Cardiac fibroblast (primary cell): ENCODE measurements at regions not wholly inside any gene's neighbourhood (a gene's known extent, or its start where the extent isn't known, plus 50 kb on each side); places are given as distances from the start of the nearest gene placed in this dataset.

Experiments
- DNase-seq, 2 donors: peaks; one replicate each; pipeline versions ENCODE4 v3.0.0 to v3.0.0-alpha.2; 2010; ENCODE audit warnings: low read depth in 2 of 2
- H3K4me3 ChIP-seq, 2 donors: replicated peaks in 1 of 2; 1 replicate in 1 of 2; 2 replicates in 1 of 2; pipeline ENCODE4 v1.5.1; 2011; ENCODE audit warnings: low read depth in 2 of 2, low read length in 2 of 2, mild to moderate bottlenecking in 2 of 2, moderate library complexity in 1 of 2
- TF ChIP-seq, protein P1 (sequence below): IDR thresholded peaks from one replicate; pipeline ENCODE4 v1.5.1; 2011; ENCODE audit warnings: low read depth, mild to moderate bottlenecking, low read length, inconsistent platforms

DNA sequence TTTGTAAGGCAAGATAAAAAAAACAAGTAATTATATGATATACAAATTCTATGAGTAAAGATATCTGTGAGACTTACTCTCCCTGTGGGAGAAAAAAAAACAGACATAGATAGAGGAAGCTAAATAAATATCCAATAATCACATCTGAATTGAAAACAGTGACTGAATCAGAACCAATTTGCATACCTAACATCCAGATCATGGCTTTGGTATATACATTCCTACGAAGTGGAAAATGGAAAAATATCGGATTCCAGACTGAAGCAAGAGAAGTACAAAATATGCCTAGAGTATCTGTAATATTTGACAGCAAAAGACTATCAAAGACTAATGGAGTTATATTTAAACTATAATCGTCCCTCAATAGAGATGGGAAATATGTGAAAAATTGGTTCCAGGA, 1108.1 kb upstream of the CHAC2 start:
- DNase-seq, result peak in 1 of 2 donors; percentile 1
- H3K4me3 ChIP-seq, result no peak overlapping the region
- TF ChIP-seq, protein P1, sequence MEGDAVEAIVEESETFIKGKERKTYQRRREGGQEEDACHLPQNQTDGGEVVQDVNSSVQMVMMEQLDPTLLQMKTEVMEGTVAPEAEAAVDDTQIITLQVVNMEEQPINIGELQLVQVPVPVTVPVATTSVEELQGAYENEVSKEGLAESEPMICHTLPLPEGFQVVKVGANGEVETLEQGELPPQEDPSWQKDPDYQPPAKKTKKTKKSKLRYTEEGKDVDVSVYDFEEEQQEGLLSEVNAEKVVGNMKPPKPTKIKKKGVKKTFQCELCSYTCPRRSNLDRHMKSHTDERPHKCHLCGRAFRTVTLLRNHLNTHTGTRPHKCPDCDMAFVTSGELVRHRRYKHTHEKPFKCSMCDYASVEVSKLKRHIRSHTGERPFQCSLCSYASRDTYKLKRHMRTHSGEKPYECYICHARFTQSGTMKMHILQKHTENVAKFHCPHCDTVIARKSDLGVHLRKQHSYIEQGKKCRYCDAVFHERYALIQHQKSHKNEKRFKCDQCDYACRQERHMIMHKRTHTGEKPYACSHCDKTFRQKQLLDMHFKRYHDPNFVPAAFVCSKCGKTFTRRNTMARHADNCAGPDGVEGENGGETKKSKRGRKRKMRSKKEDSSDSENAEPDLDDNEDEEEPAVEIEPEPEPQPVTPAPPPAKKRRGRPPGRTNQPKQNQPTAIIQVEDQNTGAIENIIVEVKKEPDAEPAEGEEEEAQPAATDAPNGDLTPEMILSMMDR, result no peak

DNA sequence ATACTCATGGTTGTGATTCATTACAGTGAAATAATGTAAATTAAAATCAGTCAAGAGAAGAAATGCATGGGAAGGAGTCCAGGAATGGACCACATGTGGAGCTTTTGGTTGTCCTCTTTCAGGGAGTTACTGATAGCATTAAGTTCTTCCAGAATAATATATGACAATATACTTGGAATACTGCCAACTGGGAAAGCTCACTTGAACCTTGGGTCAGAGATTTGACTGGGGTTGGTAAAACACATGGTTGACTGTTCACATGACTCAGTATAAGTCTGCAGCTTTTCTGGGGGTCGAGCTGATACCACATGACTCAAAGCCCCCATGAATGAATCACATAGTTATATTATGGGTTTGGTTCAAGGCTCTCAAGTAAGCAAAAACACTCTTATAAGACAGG, 1109.0 kb upstream of the CHAC2 start:
- peak; percentile 18 to 87 for DNase-seq
- TF ChIP-seq, protein P1, result no peak
- no peak overlapping the region for H3K4me3 ChIP-seq

GRCh38 chr2:52639692-52640091, 1127.9 kb upstream of the CHAC2 start:
- no peak overlapping the region for H3K4me3 ChIP-seq
- DNase-seq, result peak in 1 of 2 donors; percentile 7
- TF ChIP-seq, protein P1, result no peak

GRCh38 chr2:52632543-52632942, 1135.1 kb upstream of the CHAC2 start:
- H3K4me3 ChIP-seq, result no peak overlapping the region
- DNase-seq, result no peak
- TF ChIP-seq, protein P1, result no peak

GRCh38 chr2:52629944-52630343, 1137.7 kb upstream of the CHAC2 start:
- H3K4me3 ChIP-seq, result no peak overlapping the region
- TF ChIP-seq, protein P1, result no peak
- no peak for DNase-seq

- H3K4me3 ChIP-seq, result no peak overlapping the region
- DNase-seq, result no peak
- TF ChIP-seq, protein P1, result no peak
These were observed 1138.1 kb upstream of the CHAC2 start for GRCh38 chr2:52629531-52629930.

- no peak for DNase-seq
- H3K4me3 ChIP-seq, result no peak overlapping the region
- TF ChIP-seq, protein P1, result no peak
These were observed 1145.3 kb upstream of the CHAC2 start for GRCh38 chr2:52622266-52622665.
